MM.1S (cell line): ENCODE measurements at regions not wholly inside any gene's neighbourhood (a gene's known extent, or its start where the extent isn't known, plus 50 kb on each side); places are given as distances from the start of the nearest gene placed in this dataset.

Experiments
- EZH2 ChIP-seq: fragments of 300-600 bp; sonication (generic); optimal IDR thresholded peaks from 2 replicates; pipeline ENCODE3; 2017; ENCODE audit warnings: low read depth, mild to moderate bottlenecking, antibody characterized with exemption, low read length, mixed read lengths
- TF ChIP-seq, protein P1 (sequence below): fragments of 300-600 bp; sonication (generic); IDR thresholded peaks from 2 replicates; pipeline ENCODE4 v1.5.1; 2016; ENCODE audit warnings: antibody characterized with exemption, low read length, mixed read lengths

- TF ChIP-seq, protein P1, sequence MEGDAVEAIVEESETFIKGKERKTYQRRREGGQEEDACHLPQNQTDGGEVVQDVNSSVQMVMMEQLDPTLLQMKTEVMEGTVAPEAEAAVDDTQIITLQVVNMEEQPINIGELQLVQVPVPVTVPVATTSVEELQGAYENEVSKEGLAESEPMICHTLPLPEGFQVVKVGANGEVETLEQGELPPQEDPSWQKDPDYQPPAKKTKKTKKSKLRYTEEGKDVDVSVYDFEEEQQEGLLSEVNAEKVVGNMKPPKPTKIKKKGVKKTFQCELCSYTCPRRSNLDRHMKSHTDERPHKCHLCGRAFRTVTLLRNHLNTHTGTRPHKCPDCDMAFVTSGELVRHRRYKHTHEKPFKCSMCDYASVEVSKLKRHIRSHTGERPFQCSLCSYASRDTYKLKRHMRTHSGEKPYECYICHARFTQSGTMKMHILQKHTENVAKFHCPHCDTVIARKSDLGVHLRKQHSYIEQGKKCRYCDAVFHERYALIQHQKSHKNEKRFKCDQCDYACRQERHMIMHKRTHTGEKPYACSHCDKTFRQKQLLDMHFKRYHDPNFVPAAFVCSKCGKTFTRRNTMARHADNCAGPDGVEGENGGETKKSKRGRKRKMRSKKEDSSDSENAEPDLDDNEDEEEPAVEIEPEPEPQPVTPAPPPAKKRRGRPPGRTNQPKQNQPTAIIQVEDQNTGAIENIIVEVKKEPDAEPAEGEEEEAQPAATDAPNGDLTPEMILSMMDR = no peak
- no peak for TF ChIP-seq EZH2
Observed at GRCh38 chr3:148625991-148626390, 71.7 kb upstream of the AGTR1 start.
